NCI-H524 (cell line): ENCODE measurements at regions not wholly inside any gene's neighbourhood (a gene's known extent, or its start where the extent isn't known, plus 50 kb on each side); places are given as distances from the start of the nearest gene placed in this dataset.
"Not testable (repeated sequence)": the region's sequence is repeated elsewhere in the genome, so short reads cannot be mapped to it uniquely, and the experiment has no call there.

ENCODE experiments used
- DNase-seq, 2 experiments: peaks; one replicate each; lab custom pipeline; 2025; lab: John Stamatoyannopoulos, UW

- no peak for DNase-seq
Measured at GRCh38 chr11:42840176-42840829, 471.5 kb upstream of the API5 start.

GRCh38 chr11:42840860-42841259 lies 470.9 kb upstream of the API5 start:
- DNase-seq: no peak

- peak; percentile 2 to 27 for DNase-seq
Measured at GRCh38 chr11:42841556-42841955, 470.2 kb upstream of the API5 start.

- DNase-seq: no peak
Measured at GRCh38 chr11:42849362-42849761, 462.4 kb upstream of the API5 start.

- DNase-seq: no peak
Measured at GRCh38 chr11:42857344-42857743, 454.5 kb upstream of the API5 start.

GRCh38 chr11:42870480-42870879 lies 441.3 kb upstream of the API5 start:
- DNase-seq: no peak

- DNase-seq: not testable (repeated sequence)
Measured at GRCh38 chr11:42873800-42874405, 437.9 kb upstream of the API5 start.

GRCh38 chr11:42881335-42881734 lies 430.5 kb upstream of the API5 start:
- DNase-seq: not testable (repeated sequence)

GRCh38 chr11:42890773-42891172 lies 421.0 kb upstream of the API5 start:
- DNase-seq: peak in 1 of 2 experiments; percentile 18

GRCh38 chr11:42901084-42901483 lies 410.7 kb upstream of the API5 start:
- DNase-seq: peak in 1 of 2 experiments; percentile 2

GRCh38 chr11:42906226-42906625 lies 405.6 kb upstream of the API5 start:
- DNase-seq: no peak

- DNase-seq: no peak
Measured at GRCh38 chr11:42913731-42914130, 398.1 kb upstream of the API5 start.

- no peak for DNase-seq
Measured at GRCh38 chr11:42923651-42924050, 388.1 kb upstream of the API5 start.

- DNase-seq: no peak
Measured at GRCh38 chr11:42925916-42926315, 385.9 kb upstream of the API5 start.

- no peak for DNase-seq
Measured at GRCh38 chr11:42947405-42947804, 364.4 kb upstream of the API5 start.

- DNase-seq: not testable (repeated sequence)
Measured at GRCh38 chr11:42949738-42950376, 361.9 kb upstream of the API5 start.

GRCh38 chr11:42951266-42951665 lies 360.5 kb upstream of the API5 start:
- DNase-seq: no peak

- DNase-seq: no peak
Measured at GRCh38 chr11:42957831-42958230, 354.0 kb upstream of the API5 start.

GRCh38 chr11:42958635-42959034 lies 353.2 kb upstream of the API5 start:
- DNase-seq: no peak

GRCh38 chr11:42960521-42961088 lies 351.2 kb upstream of the API5 start:
- DNase-seq: peak; percentile 14 to 75

GRCh38 chr11:42967653-42968052 lies 344.1 kb upstream of the API5 start:
- DNase-seq: peak; percentile 41 to 87

- DNase-seq: peak in 1 of 2 experiments; percentile 45
Measured at GRCh38 chr11:42972741-42973140, 339.1 kb upstream of the API5 start.
